SK-N-SH treated with all-trans-retinoic acid at 6 μM for 48 hours (cell line): ENCODE measurements at regions not wholly inside any gene's neighbourhood (a gene's known extent, or its start where the extent isn't known, plus 50 kb on each side); places are given as distances from the start of the nearest gene placed in this dataset.
"Not testable (repeated sequence)": the region's sequence is repeated elsewhere in the genome, so short reads cannot be mapped to it uniquely, and the experiment has no call there.

Experiments
- ATAC-seq: fragments of 200-7000 bp; cut with Tn5 transposase; 3 replicates; pipeline ENCODE4 v1.9.1; 2020; ENCODE audit warnings: mild to moderate bottlenecking, moderate library complexity
- ARNTL ChIP-seq: fragments of 450-650 bp; formaldehyde crosslinking; IDR thresholded peaks from 2 replicates; pipeline ENCODE4 v1.5.0; 2020; ENCODE audit warnings: low read depth, mild to moderate bottlenecking, moderate library complexity, borderline replicate concordance
- BACH2 ChIP-seq: fragments of 250-450 bp; sonication (Bioruptor Pico); IDR thresholded peaks from 2 replicates; pipeline ENCODE4 v1.9.0; 2021; ENCODE audit warnings: mild to moderate bottlenecking, borderline replicate concordance
- CSDC2 ChIP-seq: fragments of 250-450 bp; sonication (Bioruptor Pico); IDR thresholded peaks from 2 replicates; pipeline ENCODE4 v1.5.0; 2020; ENCODE audit warnings: mild to moderate bottlenecking, moderate library complexity
- CSRNP3 ChIP-seq: fragments of 250-450 bp; sonication (Bioruptor Pico); IDR thresholded peaks from 2 replicates; pipeline ENCODE4 v1.5.1; 2021; ENCODE audit warnings: mild to moderate bottlenecking, moderate library complexity
- ESRRG ChIP-seq: fragments of 250-450 bp; sonication (Bioruptor Pico); IDR thresholded peaks from 2 replicates; pipeline ENCODE4 v1.6.1; 2021; ENCODE audit warnings: mild to moderate bottlenecking
- GLIS3 ChIP-seq: fragments of 250-450 bp; sonication (Bioruptor Pico); IDR thresholded peaks from 2 replicates; pipeline ENCODE4 v1.5.0; 2020; ENCODE audit warnings: mild to moderate bottlenecking, moderate library complexity
- ISL1 ChIP-seq: fragments of 250-450 bp; sonication (Bioruptor Pico); IDR thresholded peaks from 2 replicates; pipeline ENCODE4 v2.1.2; 2022; ENCODE audit warnings: mild to moderate bottlenecking, moderate library complexity
- OSR1 ChIP-seq: fragments of 250-450 bp; sonication (Bioruptor Pico); IDR thresholded peaks from 2 replicates; pipeline ENCODE4 v1.8.0; 2022; ENCODE audit warnings: moderate library complexity, mild to moderate bottlenecking, inconsistent platforms
- PATZ1 ChIP-seq: fragments of 250-450 bp; sonication (Bioruptor Pico); IDR thresholded peaks from 2 replicates; pipeline ENCODE4 v1.8.0; 2020; ENCODE audit warnings: mild to moderate bottlenecking, moderate library complexity, borderline replicate concordance
- POU6F1 ChIP-seq: fragments of 250-450 bp; sonication (Bioruptor Pico); IDR thresholded peaks from 2 replicates; pipeline ENCODE4 v1.8.0; 2021; ENCODE audit warnings: low read depth, mild to moderate bottlenecking, moderate library complexity, borderline replicate concordance
- PPARA ChIP-seq: fragments of 250-450 bp; sonication (Bioruptor Pico); IDR thresholded peaks from 2 replicates; pipeline ENCODE4 v1.5.0; 2020; ENCODE audit warnings: mild to moderate bottlenecking, borderline replicate concordance
- RARB ChIP-seq: fragments of 250-450 bp; sonication (Bioruptor Pico); IDR thresholded peaks from 2 replicates; pipeline ENCODE4 v1.8.0; 2021; ENCODE audit warnings: mild to moderate bottlenecking, moderate library complexity
- SNAI2 ChIP-seq: fragments of 250-450 bp; sonication (Bioruptor Pico); IDR thresholded peaks from 2 replicates; pipeline ENCODE4 v1.5.0; 2020; ENCODE audit warnings: mild to moderate bottlenecking, moderate library complexity
- TCF4 ChIP-seq: fragments of 250-450 bp; sonication (Bioruptor Pico); IDR thresholded peaks from 2 replicates; pipeline ENCODE4 v1.8.0; 2021; ENCODE audit warnings: mild to moderate bottlenecking, moderate library complexity, borderline replicate concordance
- TOX ChIP-seq: fragments of 250-450 bp; sonication (Bioruptor Pico); IDR thresholded peaks from 2 replicates; pipeline ENCODE4 v1.8.0; 2021; ENCODE audit warnings: mild to moderate bottlenecking, moderate library complexity, borderline replicate concordance
- TSHZ2 ChIP-seq: fragments of 250-450 bp; sonication (Bioruptor Pico); IDR thresholded peaks from 2 replicates; pipeline ENCODE4 v1.5.0; 2020; ENCODE audit warnings: mild to moderate bottlenecking, moderate library complexity
- ZC3H10 ChIP-seq: fragments of 250-450 bp; sonication (Bioruptor Pico); IDR thresholded peaks from 2 replicates; pipeline ENCODE4 v1.5.1; 2021; ENCODE audit warnings: mild to moderate bottlenecking, moderate library complexity
- ZFP30 ChIP-seq: fragments of 450-650 bp; formaldehyde crosslinking; IDR thresholded peaks from 2 replicates; pipeline ENCODE4 v1.5.0; 2022; ENCODE audit warnings: mild to moderate bottlenecking, moderate library complexity
- ZNF565 ChIP-seq: fragments of 450-650 bp; formaldehyde crosslinking; conservative IDR thresholded peaks from 2 replicates; pipeline ENCODE4 v1.5.0; 2020; ENCODE audit warnings: low read depth, mild to moderate bottlenecking, moderate library complexity
- ZNF70 ChIP-seq: fragments of 450-650 bp; formaldehyde crosslinking; IDR thresholded peaks from 2 replicates; pipeline ENCODE4 v1.5.0; 2020; ENCODE audit warnings: mild to moderate bottlenecking, moderate library complexity
- ZNF8 ChIP-seq: fragments of 450-650 bp; formaldehyde crosslinking; IDR thresholded peaks from 2 replicates; pipeline ENCODE4 v1.5.0; 2020; ENCODE audit warnings: mild to moderate bottlenecking, moderate library complexity

GRCh38 chr18:60019463-60019840, 119.7 kb downstream of the PMAIP1 start:
- peak; percentile 84 for ATAC-seq
- TF ChIP-seq CSRNP3 (CRISPR knock-in tag) (no peak), BACH2 (CRISPR knock-in tag) (no peak), TCF4 (no peak), ESRRG (CRISPR knock-in tag) (no peak), TSHZ2 (no peak), ZFP30 (CRISPR knock-in tag) (no peak), RARB (CRISPR knock-in tag) (no peak), SNAI2 (CRISPR knock-in tag) (no peak), POU6F1 (CRISPR knock-in tag) (no peak), ZNF565 (CRISPR knock-in tag) (no peak), GLIS3 (no peak), PPARA (CRISPR knock-in tag) (no peak)

GRCh38 chr18:60018618-60019462, 119.0 kb downstream of the PMAIP1 start:
- peak; percentile 35; the same call in 2 of the 3 replicates for ATAC-seq
- TF ChIP-seq TCF4 (no peak), PATZ1 (CRISPR knock-in tag) (no peak), GLIS3 (no peak), OSR1 (CRISPR knock-in tag) (no peak), ZFP30 (CRISPR knock-in tag) (no peak), SNAI2 (CRISPR knock-in tag) (no peak), TOX (no peak), ZC3H10 (CRISPR knock-in tag) (no peak), ESRRG (CRISPR knock-in tag) (no peak), ISL1 (no peak), ZNF70 (CRISPR knock-in tag) (no peak), ZNF8 (CRISPR knock-in tag) (no peak), ZNF565 (CRISPR knock-in tag) (no peak), POU6F1 (CRISPR knock-in tag) (no peak), ARNTL (CRISPR knock-in tag) (no peak), CSDC2 (CRISPR knock-in tag) (no peak), PPARA (CRISPR knock-in tag) (no peak)
- TF ChIP-seq, all 23 proteins: peak for 0

- not testable (repeated sequence) for ATAC-seq
Observed at GRCh38 chr18:60018134-60018533, 118.3 kb downstream of the PMAIP1 start.
